ENCODE measurements at regions not wholly inside any gene's neighbourhood (a gene's known extent, or its start where the extent isn't known, plus 50 kb on each side); places are given as distances from the start of the nearest gene placed in this dataset.

DNA sequence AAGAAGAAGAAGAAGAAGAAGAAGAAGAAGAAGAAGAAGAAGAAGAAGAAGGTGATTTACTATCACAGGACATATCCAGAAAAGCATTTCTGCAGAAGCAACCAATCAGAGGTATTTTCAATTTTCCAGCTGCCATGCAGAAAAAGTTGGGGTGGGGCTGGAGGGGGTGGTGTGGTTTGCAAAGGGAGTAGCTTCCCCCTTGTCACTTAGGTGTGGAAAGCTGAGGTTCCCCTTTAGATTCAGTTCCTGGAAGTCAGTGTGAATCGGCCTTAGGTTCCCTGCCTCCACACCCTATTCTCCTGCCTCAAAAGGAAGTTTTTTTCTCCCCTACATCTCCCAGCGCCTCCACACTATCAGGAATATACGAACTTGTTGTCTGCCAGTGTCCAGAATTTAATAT lies 276.7 kb upstream of the ARRDC4 start:
- TF ChIP-seq, protein P1, sequence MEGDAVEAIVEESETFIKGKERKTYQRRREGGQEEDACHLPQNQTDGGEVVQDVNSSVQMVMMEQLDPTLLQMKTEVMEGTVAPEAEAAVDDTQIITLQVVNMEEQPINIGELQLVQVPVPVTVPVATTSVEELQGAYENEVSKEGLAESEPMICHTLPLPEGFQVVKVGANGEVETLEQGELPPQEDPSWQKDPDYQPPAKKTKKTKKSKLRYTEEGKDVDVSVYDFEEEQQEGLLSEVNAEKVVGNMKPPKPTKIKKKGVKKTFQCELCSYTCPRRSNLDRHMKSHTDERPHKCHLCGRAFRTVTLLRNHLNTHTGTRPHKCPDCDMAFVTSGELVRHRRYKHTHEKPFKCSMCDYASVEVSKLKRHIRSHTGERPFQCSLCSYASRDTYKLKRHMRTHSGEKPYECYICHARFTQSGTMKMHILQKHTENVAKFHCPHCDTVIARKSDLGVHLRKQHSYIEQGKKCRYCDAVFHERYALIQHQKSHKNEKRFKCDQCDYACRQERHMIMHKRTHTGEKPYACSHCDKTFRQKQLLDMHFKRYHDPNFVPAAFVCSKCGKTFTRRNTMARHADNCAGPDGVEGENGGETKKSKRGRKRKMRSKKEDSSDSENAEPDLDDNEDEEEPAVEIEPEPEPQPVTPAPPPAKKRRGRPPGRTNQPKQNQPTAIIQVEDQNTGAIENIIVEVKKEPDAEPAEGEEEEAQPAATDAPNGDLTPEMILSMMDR (conservative IDR thresholded peaks at IDR 0.05 in 1 of 2, IDR thresholded peaks at IDR 0.05 in 1 of 2; ENCODE audit: low read depth in 1 of 2, low read length in 2 of 2) = no peak
- TF ChIP-seq EZH2 (IDR thresholded peaks at IDR 0.05; ENCODE audit: low read length, missing control alignments) = no peak

Data from fibroblast of lung (primary cell).